ENCODE measurements at regions not wholly inside any gene's neighbourhood (a gene's known extent, or its start where the extent isn't known, plus 50 kb on each side); places are given as distances from the start of the nearest gene placed in this dataset.

- TF ChIP-seq, protein P1, sequence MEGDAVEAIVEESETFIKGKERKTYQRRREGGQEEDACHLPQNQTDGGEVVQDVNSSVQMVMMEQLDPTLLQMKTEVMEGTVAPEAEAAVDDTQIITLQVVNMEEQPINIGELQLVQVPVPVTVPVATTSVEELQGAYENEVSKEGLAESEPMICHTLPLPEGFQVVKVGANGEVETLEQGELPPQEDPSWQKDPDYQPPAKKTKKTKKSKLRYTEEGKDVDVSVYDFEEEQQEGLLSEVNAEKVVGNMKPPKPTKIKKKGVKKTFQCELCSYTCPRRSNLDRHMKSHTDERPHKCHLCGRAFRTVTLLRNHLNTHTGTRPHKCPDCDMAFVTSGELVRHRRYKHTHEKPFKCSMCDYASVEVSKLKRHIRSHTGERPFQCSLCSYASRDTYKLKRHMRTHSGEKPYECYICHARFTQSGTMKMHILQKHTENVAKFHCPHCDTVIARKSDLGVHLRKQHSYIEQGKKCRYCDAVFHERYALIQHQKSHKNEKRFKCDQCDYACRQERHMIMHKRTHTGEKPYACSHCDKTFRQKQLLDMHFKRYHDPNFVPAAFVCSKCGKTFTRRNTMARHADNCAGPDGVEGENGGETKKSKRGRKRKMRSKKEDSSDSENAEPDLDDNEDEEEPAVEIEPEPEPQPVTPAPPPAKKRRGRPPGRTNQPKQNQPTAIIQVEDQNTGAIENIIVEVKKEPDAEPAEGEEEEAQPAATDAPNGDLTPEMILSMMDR (IDR thresholded peaks at IDR 0.05; ENCODE audit: insufficient read depth, low read length, poor library complexity, severe bottlenecking), result no peak
- no peak overlapping the region for H3K4me3 ChIP-seq (replicated peaks; ENCODE audit: low read depth, low read length)
- H3K36me3 ChIP-seq (ENCODE audit: control insufficient read depth, insufficient read depth, low read length), result no peaks in the 10 kb centered on the region
- no peak for DNase-seq (ENCODE audit: extremely low read depth, insufficient read length)
- no peaks in the 10 kb centered on the region; the same call in 1 of the 2 replicates for H3K27me3 ChIP-seq (replicated peaks; ENCODE audit: control insufficient read depth, insufficient read depth, low read length)
These were observed 113.3 kb downstream of the RPS12 start for GRCh38 chr6:132927713-132928112.

DNA sequence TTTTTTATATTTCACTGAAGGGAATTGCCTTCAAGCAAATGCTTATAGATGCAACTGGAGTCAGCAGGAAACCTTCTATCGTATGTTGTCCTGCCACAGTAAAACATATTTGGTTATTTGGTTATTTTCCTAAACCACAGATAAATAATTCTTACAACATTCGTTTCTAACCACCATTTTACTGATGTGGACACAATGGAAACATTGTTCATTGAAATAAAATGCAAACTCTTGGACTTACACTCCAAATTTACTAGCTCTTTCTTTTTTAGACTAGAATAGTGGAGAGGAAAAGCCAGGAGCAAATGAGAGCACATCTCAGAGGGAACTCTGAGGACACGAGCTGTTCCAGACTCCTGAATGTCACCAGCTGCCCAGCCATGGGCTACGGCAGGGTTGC, 114.8 kb downstream of the RPS12 start:
- TF ChIP-seq, protein P1 (IDR thresholded peaks at IDR 0.05; ENCODE audit: insufficient read depth, low read length, poor library complexity, severe bottlenecking), result no peak
- DNase-seq (ENCODE audit: extremely low read depth, insufficient read length), result no peak
- Histone ChIP-seq H3K36me3 (ENCODE audit: control insufficient read depth, insufficient read depth, low read length) (no peaks in the 10 kb centered on the region), H3K27me3 (replicated peaks; ENCODE audit: control insufficient read depth, insufficient read depth, low read length) (no peaks in the 10 kb centered on the region; the same call in none of the 2 replicates), H3K4me3 (replicated peaks; ENCODE audit: low read depth, low read length) (no peak overlapping the region)

- TF ChIP-seq, protein P1 (IDR thresholded peaks at IDR 0.05; ENCODE audit: insufficient read depth, low read length, poor library complexity, severe bottlenecking), result no peak
- H3K36me3 ChIP-seq (ENCODE audit: control insufficient read depth, insufficient read depth, low read length), result no peaks in the 10 kb centered on the region
- H3K27me3 ChIP-seq (replicated peaks; ENCODE audit: control insufficient read depth, insufficient read depth, low read length), result no peaks in the 10 kb centered on the region; the same call in none of the 2 replicates
These were observed 116.9 kb downstream of the RPS12 start for GRCh38 chr6:132931313-132931712.

GRCh38 chr6:132931936-132932514, 117.7 kb downstream of the RPS12 start:
- H3K27me3 ChIP-seq (replicated peaks; ENCODE audit: control insufficient read depth, insufficient read depth, low read length), result no peaks in the 10 kb centered on the region; the same call in none of the 2 replicates
- DNase-seq (ENCODE audit: extremely low read depth, insufficient read length), result no peak

More at GRCh38 chr6:132931313-132931712, 116.9 kb downstream of the RPS12 start:
- DNase-seq (ENCODE audit: extremely low read depth, insufficient read length), result no peak
- no peak overlapping the region for H3K4me3 ChIP-seq (replicated peaks; ENCODE audit: low read depth, low read length)

GRCh38 chr6:132932588-132932987, 118.2 kb downstream of the RPS12 start:
- Histone ChIP-seq H3K27me3 (replicated peaks; ENCODE audit: control insufficient read depth, insufficient read depth, low read length) (no peaks in the 10 kb centered on the region; the same call in none of the 2 replicates), H3K4me3 (replicated peaks; ENCODE audit: low read depth, low read length) (no peak overlapping the region), H3K36me3 (ENCODE audit: control insufficient read depth, insufficient read depth, low read length) (no peaks in the 10 kb centered on the region)
- TF ChIP-seq, protein P1 (IDR thresholded peaks at IDR 0.05; ENCODE audit: insufficient read depth, low read length, poor library complexity, severe bottlenecking), result no peak
- DNase-seq (ENCODE audit: extremely low read depth, insufficient read length), result no peak

More at GRCh38 chr6:132931936-132932514, 117.7 kb downstream of the RPS12 start:
- no peaks in the 10 kb centered on the region for H3K36me3 ChIP-seq (ENCODE audit: control insufficient read depth, insufficient read depth, low read length)
- no peak overlapping the region for H3K4me3 ChIP-seq (replicated peaks; ENCODE audit: low read depth, low read length)
- TF ChIP-seq, protein P1 (IDR thresholded peaks at IDR 0.05; ENCODE audit: insufficient read depth, low read length, poor library complexity, severe bottlenecking), result no peak
